ENCODE measurements at regions not wholly inside any gene's neighbourhood (a gene's known extent, or its start where the extent isn't known, plus 50 kb on each side); places are given as distances from the start of the nearest gene placed in this dataset.

GRCh38 chr18:43863180-43863579 lies 585.9 kb upstream of the SYT4 start:
- TF ChIP-seq POLR2AphosphoS5 (IDR thresholded peaks at IDR 0.05) (no peak), CTCF (IDR thresholded peaks at IDR 0.05) (no peak)
